Breast epithelium (tissue), 3 donors: ENCODE measurements at regions not wholly inside any gene's neighbourhood (a gene's known extent, or its start where the extent isn't known, plus 50 kb on each side); places are given as distances from the start of the nearest gene placed in this dataset.

Experiments used
- POLR2AphosphoS5 ChIP-seq, 3 donors: sonication (generic); formaldehyde crosslinking; IDR thresholded peaks; one replicate each; pipeline ENCODE4 v1.6.1; 2017; ENCODE audit warnings: antibody characterized with exemption in 3 of 3
- TF ChIP-seq, protein P1 (sequence below), 3 donors: fragments of 450-650 bp; IDR thresholded peaks; one replicate each; pipeline ENCODE4 v1.5.1; 2016 to 2017; ENCODE audit warnings: antibody characterized with exemption in 3 of 3, mild to moderate bottlenecking in 3 of 3, moderate library complexity in 3 of 3

GRCh38 chr3:102714567-102714966 is 279.8 kb downstream of the ZPLD1 start:
- TF ChIP-seq, protein P1, sequence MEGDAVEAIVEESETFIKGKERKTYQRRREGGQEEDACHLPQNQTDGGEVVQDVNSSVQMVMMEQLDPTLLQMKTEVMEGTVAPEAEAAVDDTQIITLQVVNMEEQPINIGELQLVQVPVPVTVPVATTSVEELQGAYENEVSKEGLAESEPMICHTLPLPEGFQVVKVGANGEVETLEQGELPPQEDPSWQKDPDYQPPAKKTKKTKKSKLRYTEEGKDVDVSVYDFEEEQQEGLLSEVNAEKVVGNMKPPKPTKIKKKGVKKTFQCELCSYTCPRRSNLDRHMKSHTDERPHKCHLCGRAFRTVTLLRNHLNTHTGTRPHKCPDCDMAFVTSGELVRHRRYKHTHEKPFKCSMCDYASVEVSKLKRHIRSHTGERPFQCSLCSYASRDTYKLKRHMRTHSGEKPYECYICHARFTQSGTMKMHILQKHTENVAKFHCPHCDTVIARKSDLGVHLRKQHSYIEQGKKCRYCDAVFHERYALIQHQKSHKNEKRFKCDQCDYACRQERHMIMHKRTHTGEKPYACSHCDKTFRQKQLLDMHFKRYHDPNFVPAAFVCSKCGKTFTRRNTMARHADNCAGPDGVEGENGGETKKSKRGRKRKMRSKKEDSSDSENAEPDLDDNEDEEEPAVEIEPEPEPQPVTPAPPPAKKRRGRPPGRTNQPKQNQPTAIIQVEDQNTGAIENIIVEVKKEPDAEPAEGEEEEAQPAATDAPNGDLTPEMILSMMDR (IDR thresholded peaks at IDR 0.05), result no peak
- TF ChIP-seq POLR2AphosphoS5 (IDR thresholded peaks at IDR 0.05), result no peak
